ENCODE measurements at regions not wholly inside any gene's neighbourhood (a gene's known extent, or its start where the extent isn't known, plus 50 kb on each side); places are given as distances from the start of the nearest gene placed in this dataset.
"Not testable (repeated sequence)": the region's sequence is repeated elsewhere in the genome, so short reads cannot be mapped to it uniquely, and the experiment has no call there.

GRCh38 chr6:65998544-65998943 is 291.5 kb upstream of the EYS start:
- Histone ChIP-seq H3K4me1 (no peaks in the 10 kb centered on the region; a peak in 1 of 20 replicates), H3K4me3 (no peak overlapping the region), H4K20me1 (no peaks in the 10 kb centered on the region), H3K36me3 (no peaks in the 10 kb centered on the region), H3K27me3 (no peaks in the 10 kb centered on the region), H3K9me3 (replicated peaks in 1 of 11) (peaks cover 7 to 14% (median 12%) of the 10 kb centered on the region in 11 experiments), H3K4me2 (no peak overlapping the region), H3K9ac (no peak overlapping the region), H3K27ac (no peak overlapping the region)
- no peak for TF ChIP-seq Cebpa-rat (IDR thresholded peaks at IDR 0.05)

GRCh38 chr6:65997539-65997938 is 290.5 kb upstream of the EYS start:
- Histone ChIP-seq H3K27me3 (no peaks in the 10 kb centered on the region), H4K20me1 (no peaks in the 10 kb centered on the region), H3K27ac (no peak overlapping the region), H3K9me3 (replicated peaks in 1 of 11) (peaks cover 7 to 14% (median 12%) of the 10 kb centered on the region in 11 experiments), H3K4me3 (no peak overlapping the region), H3K9ac (no peak overlapping the region), H3K4me1 (no peaks in the 10 kb centered on the region; a peak in 1 of 20 replicates), H3K4me2 (no peak overlapping the region), H3K36me3 (no peaks in the 10 kb centered on the region)
- TF ChIP-seq Cebpa-rat (IDR thresholded peaks at IDR 0.05), result no peak

GRCh38 chr6:65996096-65996495 is 289.1 kb upstream of the EYS start:
- Histone ChIP-seq H3K9ac (no peak overlapping the region), H3K27me3 (no peaks in the 10 kb centered on the region), H3K36me3 (no peaks in the 10 kb centered on the region), H3K4me3 (no peak overlapping the region), H3K9me3 (replicated peaks in 1 of 11) (peaks cover 7 to 22% (median 12%) of the 10 kb centered on the region in 11 experiments), H3K4me1 (peaks cover 0 to 6% (median 0%) of the 10 kb centered on the region in 10 experiments; a peak in 2 of 20 replicates), H4K20me1 (no peaks in the 10 kb centered on the region), H3K27ac (no peak overlapping the region), H3K4me2 (no peak overlapping the region)
- TF ChIP-seq Cebpa-rat (IDR thresholded peaks at IDR 0.05), result no peak

GRCh38 chr6:65989676-65990075 is 282.6 kb upstream of the EYS start:
- Histone ChIP-seq H3K4me3 (no peak overlapping the region), H3K27me3 (no peaks in the 10 kb centered on the region), H3K4me2 (no peak overlapping the region), H3K36me3 (no peaks in the 10 kb centered on the region), H4K20me1 (no peaks in the 10 kb centered on the region), H3K27ac (no peak overlapping the region), H3K9ac (no peak overlapping the region), H3K4me1 (peaks cover 0 to 11% (median 0%) of the 10 kb centered on the region in 10 experiments; a peak in 3 of 20 replicates), H3K9me3 (replicated peaks in 1 of 11) (peaks cover 0 to 16% (median 0%) of the 10 kb centered on the region in 11 experiments; a peak in 2 of 22 replicates)
- no peak for TF ChIP-seq Cebpa-rat (IDR thresholded peaks at IDR 0.05)

- Histone ChIP-seq H3K36me3 (no peaks in the 10 kb centered on the region), H3K9me3 (replicated peaks in 1 of 11) (peaks cover 0 to 16% (median 0%) of the 10 kb centered on the region in 11 experiments; a peak in 2 of 22 replicates), H3K27ac (no peak overlapping the region), H3K9ac (no peak overlapping the region), H4K20me1 (no peaks in the 10 kb centered on the region), H3K4me2 (no peak overlapping the region), H3K4me1 (peaks cover 0 to 11% (median 0%) of the 10 kb centered on the region in 10 experiments; a peak in 3 of 20 replicates), H3K27me3 (no peaks in the 10 kb centered on the region), H3K4me3 (no peak overlapping the region)
- no peak for TF ChIP-seq Cebpa-rat (IDR thresholded peaks at IDR 0.05)
These were observed 281.0 kb upstream of the EYS start for GRCh38 chr6:65988006-65988405.

- Histone ChIP-seq H3K9ac (no peak overlapping the region), H3K36me3 (no peaks in the 10 kb centered on the region), H3K4me1 (peaks cover 0 to 2% (median 0%) of the 10 kb centered on the region in 10 experiments; a peak in 2 of 20 replicates), H4K20me1 (no peaks in the 10 kb centered on the region), H3K4me3 (no peak overlapping the region), H3K4me2 (no peak overlapping the region), H3K27me3 (no peaks in the 10 kb centered on the region), H3K9me3 (replicated peaks in 1 of 11) (no peaks in the 10 kb centered on the region), H3K27ac (no peak overlapping the region)
- TF ChIP-seq Cebpa-rat (IDR thresholded peaks at IDR 0.05), result no peak
These were observed 277.1 kb upstream of the EYS start for GRCh38 chr6:65984089-65984488.

GRCh38 chr6:65979120-65979519 is 272.1 kb upstream of the EYS start:
- TF ChIP-seq Cebpa-rat (IDR thresholded peaks at IDR 0.05), result no peak
- no peaks in the 10 kb centered on the region for H3K36me3 ChIP-seq

GRCh38 chr6:65971252-65971651 is 264.2 kb upstream of the EYS start:
- H3K36me3 ChIP-seq; H3K9ac ChIP-seq; H3K4me1 ChIP-seq; H3K27me3 ChIP-seq; H3K4me3 ChIP-seq; H3K27ac ChIP-seq; H3K9me3 ChIP-seq (replicated peaks in 1 of 11); H3K4me2 ChIP-seq; H4K20me1 ChIP-seq: not testable (repeated sequence)

More at GRCh38 chr6:65979120-65979519, 272.1 kb upstream of the EYS start:
- no peak overlapping the region for H3K4me3 ChIP-seq
- H3K27me3 ChIP-seq, result no peaks in the 10 kb centered on the region
- H3K4me1 ChIP-seq, result no peaks in the 10 kb centered on the region
- H3K9ac ChIP-seq, result no peak overlapping the region
- H3K4me2 ChIP-seq, result no peak overlapping the region
- H3K27ac ChIP-seq, result no peak overlapping the region
- no peaks in the 10 kb centered on the region for H4K20me1 ChIP-seq
- peaks cover 0 to 10% (median 0%) of the 10 kb centered on the region in 11 experiments; a peak in 2 of 22 replicates for H3K9me3 ChIP-seq (replicated peaks in 1 of 11)

- no peaks in the 10 kb centered on the region for H3K36me3 ChIP-seq
These were observed 257.2 kb upstream of the EYS start for GRCh38 chr6:65964261-65964660.

GRCh38 chr6:65955034-65955433 is 248.0 kb upstream of the EYS start:
- H3K9ac ChIP-seq, result no peak overlapping the region
- H3K4me1 ChIP-seq, result no peaks in the 10 kb centered on the region
- H3K36me3 ChIP-seq, result no peaks in the 10 kb centered on the region
- no peak overlapping the region for H3K27ac ChIP-seq
- no peak overlapping the region for H3K4me2 ChIP-seq
- no peaks in the 10 kb centered on the region for H3K27me3 ChIP-seq
- no peak overlapping the region for H3K4me3 ChIP-seq
- no peak for TF ChIP-seq Cebpa-rat (IDR thresholded peaks at IDR 0.05)
- no peaks in the 10 kb centered on the region for H4K20me1 ChIP-seq
- no peaks in the 10 kb centered on the region for H3K9me3 ChIP-seq (replicated peaks in 1 of 11)

More at GRCh38 chr6:65964261-65964660, 257.2 kb upstream of the EYS start:
- Histone ChIP-seq H3K9me3 (replicated peaks in 1 of 11) (no peaks in the 10 kb centered on the region), H3K27me3 (no peaks in the 10 kb centered on the region), H3K9ac (no peak overlapping the region), H3K4me2 (no peak overlapping the region), H3K27ac (no peak overlapping the region), H4K20me1 (no peaks in the 10 kb centered on the region), H3K4me1 (no peaks in the 10 kb centered on the region), H3K4me3 (no peak overlapping the region)
- no peak for TF ChIP-seq Cebpa-rat (IDR thresholded peaks at IDR 0.05)
